ENCODE measurements at regions not wholly inside any gene's neighbourhood (a gene's known extent, or its start where the extent isn't known, plus 50 kb on each side); places are given as distances from the start of the nearest gene placed in this dataset.
"Not testable (repeated sequence)": the region's sequence is repeated elsewhere in the genome, so short reads cannot be mapped to it uniquely, and the experiment has no call there.

- no peak for DNase-seq
These were observed 117.5 kb downstream of the RIN2 start for GRCh38 chr20:19875376-19876221.

GRCh38 chr20:19876828-19877460 lies 118.9 kb downstream of the RIN2 start:
- no peak for DNase-seq

GRCh38 chr20:19879874-19880255 lies 121.8 kb downstream of the RIN2 start:
- DNase-seq: not testable (repeated sequence)

GRCh38 chr20:19880256-19881079 lies 122.4 kb downstream of the RIN2 start:
- DNase-seq: no peak

- no peak for DNase-seq
These were observed 123.2 kb downstream of the RIN2 start for GRCh38 chr20:19881080-19881840.

- DNase-seq: no peak
These were observed 123.9 kb downstream of the RIN2 start for GRCh38 chr20:19881990-19882389.

GRCh38 chr20:19882446-19882845 lies 124.4 kb downstream of the RIN2 start:
- no peak for DNase-seq

GRCh38 chr20:19883501-19883900 lies 125.4 kb downstream of the RIN2 start:
- DNase-seq: no peak

- DNase-seq: no peak
These were observed 127.5 kb downstream of the RIN2 start for GRCh38 chr20:19885594-19885938.

- peak; percentile 29 for DNase-seq
These were observed 128.0 kb downstream of the RIN2 start for GRCh38 chr20:19885939-19886660.

- no peak for DNase-seq
These were observed 128.7 kb downstream of the RIN2 start for GRCh38 chr20:19886661-19887288.

- no peak for DNase-seq
These were observed 129.4 kb upstream of the NAA20 start for GRCh38 chr20:19887556-19888268.

GRCh38 chr20:19888269-19888671 lies 128.9 kb upstream of the NAA20 start:
- DNase-seq: peak; percentile 57

- peak; percentile 16 for DNase-seq
These were observed 127.9 kb upstream of the NAA20 start for GRCh38 chr20:19889011-19889953.

- DNase-seq: peak; percentile 94
These were observed 126.6 kb upstream of the NAA20 start for GRCh38 chr20:19890445-19891051.

GRCh38 chr20:19893356-19893755 lies 123.8 kb upstream of the NAA20 start:
- no peak for DNase-seq

- no peak for DNase-seq
These were observed 121.4 kb upstream of the NAA20 start for GRCh38 chr20:19895761-19896160.

GRCh38 chr20:19897891-19898290 lies 119.3 kb upstream of the NAA20 start:
- no peak for DNase-seq

- DNase-seq: no peak
These were observed 115.9 kb upstream of the NAA20 start for GRCh38 chr20:19901226-19901625.
